OCI-LY1 (cell line): ENCODE measurements at regions not wholly inside any gene's neighbourhood (a gene's known extent, or its start where the extent isn't known, plus 50 kb on each side); places are given as distances from the start of the nearest gene placed in this dataset.

Source experiments
- H2AFZ ChIP-seq: fragments of 200-600 bp; sonication (generic), shearing (Covaris generic); 2 replicates; pipeline ENCODE4 v1.6.0; 2014; ENCODE audit warnings: antibody characterized with exemption, mild to moderate bottlenecking, low read length
- H3F3A ChIP-seq: fragments of 200-600 bp; sonication (generic), shearing (Covaris generic); 2 replicates; pipeline ENCODE4 v1.6.0; 2014; ENCODE audit warnings: mild to moderate bottlenecking, antibody characterized with exemption, low read length, moderate library complexity; ENCODE audit not compliant: insufficient read depth
- H3K27ac ChIP-seq: fragments of 200-600 bp; sonication (generic); 2 replicates; pipeline ENCODE4 v1.5.1; 2014; ENCODE audit warnings: low read length, mixed run types, mild to moderate bottlenecking, low read depth; ENCODE audit not compliant: poor library complexity, severe bottlenecking
- H3K27me3 ChIP-seq: fragments of 200-600 bp; sonication (generic); 2 replicates; pipeline ENCODE4 v1.6.0; 2014; ENCODE audit warnings: antibody characterized with exemption, mild to moderate bottlenecking, low read length, moderate library complexity; ENCODE audit not compliant: insufficient read depth
- H3K36me3 ChIP-seq: fragments of 200-600 bp; sonication (generic); 2 replicates; pipeline ENCODE4 v1.6.1; 2014; ENCODE audit warnings: mild to moderate bottlenecking, antibody characterized with exemption, low read length, moderate library complexity, mixed read lengths; ENCODE audit not compliant: insufficient read depth
- H3K4me1 ChIP-seq: fragments of 200-600 bp; sonication (generic); 2 replicates; pipeline ENCODE4 v1.5.1; 2014; ENCODE audit warnings: mild to moderate bottlenecking, low read length, moderate library complexity; ENCODE audit not compliant: insufficient read depth, severe bottlenecking
- H3K4me2 ChIP-seq: fragments of 200-600 bp; sonication (generic), shearing (Covaris generic); 2 replicates; pipeline ENCODE4 v1.6.1; 2014; ENCODE audit warnings: low read length
- H3K4me3 ChIP-seq: fragments of 200-600 bp; sonication (generic); 2 replicates; pipeline ENCODE4 v1.5.1; 2014; ENCODE audit warnings: low read length, low read depth, mild to moderate bottlenecking, mixed read lengths; ENCODE audit not compliant: poor library complexity, severe bottlenecking
- H3K79me2 ChIP-seq: fragments of 200-600 bp; shearing (Covaris generic); 2 replicates; pipeline ENCODE4 v1.6.1; 2016; ENCODE audit warnings: mixed run types, low read length, mixed read lengths; ENCODE audit not compliant: insufficient read depth
- H3K9ac ChIP-seq: fragments of 200-600 bp; sonication (generic), shearing (Covaris generic); 2 replicates; pipeline ENCODE4 v1.6.1; 2014; ENCODE audit warnings: mild to moderate bottlenecking, low read length, mixed read lengths
- H3K9me2 ChIP-seq: fragments of 200-600 bp; sonication (generic), shearing (Covaris generic); 2 replicates; pipeline ENCODE4 v1.6.1; 2014; ENCODE audit warnings: low read depth, mild to moderate bottlenecking, low read length, mixed read lengths
- H3K9me3 ChIP-seq: fragments of 200-600 bp; shearing (Covaris generic); 2 replicates; pipeline ENCODE4 v1.6.1; 2014; ENCODE audit warnings: low read length, mixed read lengths
- H4K20me1 ChIP-seq: fragments of 200-600 bp; sonication (generic), shearing (Covaris generic); 2 replicates; pipeline ENCODE4 v1.6.0; 2016; ENCODE audit warnings: mild to moderate bottlenecking, low read length; ENCODE audit not compliant: insufficient read depth
- EZH2 ChIP-seq: fragments of 200-600 bp; sonication (generic), shearing (Covaris generic); IDR thresholded peaks from 2 replicates; pipeline ENCODE4 v1.8.0; 2017; ENCODE audit warnings: borderline replicate concordance, mixed run types, mild to moderate bottlenecking, antibody characterized with exemption, low read length, moderate library complexity, mixed read lengths
- TF ChIP-seq, protein P1 (sequence below): fragments of 200-600 bp; sonication (generic), shearing (Covaris generic); IDR thresholded peaks from 2 replicates; pipeline ENCODE4 v1.5.1; 2017; ENCODE audit warnings: mild to moderate bottlenecking, antibody characterized with exemption, low read length, moderate library complexity, mixed read lengths

DNA sequence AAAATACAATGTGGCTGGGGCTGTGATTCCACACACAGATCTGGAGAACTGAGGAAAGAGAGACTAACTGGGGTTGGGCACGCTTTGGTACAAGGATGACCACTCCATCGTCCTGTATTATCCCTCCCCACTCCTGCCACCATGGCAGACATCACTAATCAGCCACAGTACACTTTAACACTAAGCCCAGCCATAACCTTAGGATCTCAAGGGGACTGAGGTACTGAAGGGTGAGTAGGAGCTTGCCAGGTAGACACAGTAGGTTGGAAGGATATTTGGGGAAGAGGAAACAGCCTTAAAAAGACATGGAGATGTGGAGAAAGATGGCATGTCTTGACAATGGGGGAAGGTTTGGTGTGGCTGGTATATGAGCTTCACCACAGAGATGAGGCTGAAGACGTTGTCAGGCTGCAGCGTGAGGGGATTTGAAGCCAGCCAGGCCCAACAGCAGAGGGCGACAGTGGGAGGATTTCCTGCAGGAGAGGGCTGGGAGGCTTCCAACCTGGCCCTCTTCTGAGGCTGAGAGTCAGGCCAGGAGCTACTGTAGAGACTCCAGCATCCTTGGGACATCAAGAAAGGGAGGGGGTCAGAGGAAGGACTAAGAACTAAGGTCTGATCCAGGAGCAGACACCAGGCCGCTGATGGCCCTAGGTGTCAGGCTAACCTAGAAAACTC is 58.6 kb upstream of the COL13A1 start:
- no peaks in the 10 kb centered on the region for H4K20me1 ChIP-seq
- H3K4me1 ChIP-seq = no peaks in the 10 kb centered on the region
- no peak overlapping the region for H3K4me3 ChIP-seq
- no peaks in the 10 kb centered on the region for H3K36me3 ChIP-seq
- H2AFZ ChIP-seq = no peak overlapping the region
- peaks cover 3% of the 10 kb centered on the region for H3K27me3 ChIP-seq
- TF ChIP-seq EZH2 = no peak
- TF ChIP-seq, protein P1, sequence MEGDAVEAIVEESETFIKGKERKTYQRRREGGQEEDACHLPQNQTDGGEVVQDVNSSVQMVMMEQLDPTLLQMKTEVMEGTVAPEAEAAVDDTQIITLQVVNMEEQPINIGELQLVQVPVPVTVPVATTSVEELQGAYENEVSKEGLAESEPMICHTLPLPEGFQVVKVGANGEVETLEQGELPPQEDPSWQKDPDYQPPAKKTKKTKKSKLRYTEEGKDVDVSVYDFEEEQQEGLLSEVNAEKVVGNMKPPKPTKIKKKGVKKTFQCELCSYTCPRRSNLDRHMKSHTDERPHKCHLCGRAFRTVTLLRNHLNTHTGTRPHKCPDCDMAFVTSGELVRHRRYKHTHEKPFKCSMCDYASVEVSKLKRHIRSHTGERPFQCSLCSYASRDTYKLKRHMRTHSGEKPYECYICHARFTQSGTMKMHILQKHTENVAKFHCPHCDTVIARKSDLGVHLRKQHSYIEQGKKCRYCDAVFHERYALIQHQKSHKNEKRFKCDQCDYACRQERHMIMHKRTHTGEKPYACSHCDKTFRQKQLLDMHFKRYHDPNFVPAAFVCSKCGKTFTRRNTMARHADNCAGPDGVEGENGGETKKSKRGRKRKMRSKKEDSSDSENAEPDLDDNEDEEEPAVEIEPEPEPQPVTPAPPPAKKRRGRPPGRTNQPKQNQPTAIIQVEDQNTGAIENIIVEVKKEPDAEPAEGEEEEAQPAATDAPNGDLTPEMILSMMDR = peak; percentile 42; the same call in 1 of the 2 replicates
- no peaks in the 10 kb centered on the region for H3K9me3 ChIP-seq
- no peaks in the 10 kb centered on the region for H3K79me2 ChIP-seq
- no peaks in the 10 kb centered on the region for H3K9me2 ChIP-seq
- H3K27ac ChIP-seq = no peak overlapping the region
- no peaks in the 10 kb centered on the region for H3F3A ChIP-seq
- H3K9ac ChIP-seq = no peak overlapping the region
- no peak overlapping the region for H3K4me2 ChIP-seq

DNA sequence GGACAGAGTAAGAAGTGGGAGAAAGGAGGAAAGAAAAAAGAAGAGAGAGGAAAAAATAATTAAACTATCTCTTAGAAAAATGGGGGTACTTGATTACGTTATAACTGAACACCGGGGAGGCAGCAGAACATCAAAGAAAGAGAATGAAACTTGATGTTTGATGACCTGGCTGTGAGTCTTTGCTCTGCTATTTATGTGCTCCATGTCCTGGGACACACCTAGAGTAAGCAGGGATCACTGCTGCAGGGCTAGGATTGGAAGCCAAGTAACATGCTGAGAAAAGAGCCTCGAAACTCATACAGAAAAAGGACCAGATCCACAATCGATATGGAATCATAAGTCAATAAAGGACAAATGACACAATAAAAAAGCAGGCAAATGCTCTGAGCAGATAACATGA is 56.7 kb upstream of the COL13A1 start:
- no peaks in the 10 kb centered on the region for H3K9me3 ChIP-seq
- no peaks in the 10 kb centered on the region for H3F3A ChIP-seq
- no peak overlapping the region for H3K4me3 ChIP-seq
- H3K36me3 ChIP-seq = no peaks in the 10 kb centered on the region
- H3K27ac ChIP-seq = no peak overlapping the region
- H3K9me2 ChIP-seq = no peaks in the 10 kb centered on the region
- no peaks in the 10 kb centered on the region for H3K79me2 ChIP-seq
- H3K27me3 ChIP-seq = peaks cover 3% of the 10 kb centered on the region
- TF ChIP-seq, protein P1 = no peak
- TF ChIP-seq EZH2 = no peak
- H3K4me2 ChIP-seq = no peak overlapping the region
- no peaks in the 10 kb centered on the region for H4K20me1 ChIP-seq
- H3K9ac ChIP-seq = no peak overlapping the region
- H3K4me1 ChIP-seq = no peaks in the 10 kb centered on the region
- H2AFZ ChIP-seq = no peak overlapping the region

DNA sequence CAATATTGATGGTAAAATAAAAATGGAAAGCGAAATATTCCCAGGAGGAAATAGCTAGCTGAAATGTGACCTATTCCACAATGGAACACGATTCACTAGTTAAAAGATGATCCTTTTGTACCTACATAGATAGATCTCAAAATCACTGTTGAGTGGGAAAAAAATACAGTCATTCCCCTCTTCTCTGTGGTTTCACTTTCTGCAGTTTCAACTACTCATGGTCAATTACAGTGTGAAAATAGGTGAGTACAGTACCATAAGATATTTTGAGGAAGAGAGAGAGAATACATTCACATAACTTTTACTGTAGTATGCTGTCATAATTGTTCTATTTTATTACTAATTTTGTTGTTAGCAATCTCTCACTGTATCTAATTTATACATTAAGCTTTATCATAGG is 56.0 kb upstream of the COL13A1 start:
- TF ChIP-seq, protein P1 = no peak
- TF ChIP-seq EZH2 = no peak
- H3F3A ChIP-seq = no peaks in the 10 kb centered on the region
- no peaks in the 10 kb centered on the region for H3K79me2 ChIP-seq
- no peaks in the 10 kb centered on the region for H4K20me1 ChIP-seq
- no peak overlapping the region for H2AFZ ChIP-seq
- no peak overlapping the region for H3K4me2 ChIP-seq
- no peaks in the 10 kb centered on the region for H3K9me2 ChIP-seq
- H3K4me3 ChIP-seq = no peak overlapping the region
- peaks cover 3% of the 10 kb centered on the region for H3K27me3 ChIP-seq
- no peak overlapping the region for H3K27ac ChIP-seq
- no peak overlapping the region for H3K9ac ChIP-seq
- no peaks in the 10 kb centered on the region for H3K36me3 ChIP-seq
- no peaks in the 10 kb centered on the region for H3K9me3 ChIP-seq
- no peaks in the 10 kb centered on the region for H3K4me1 ChIP-seq
